HG03108 (cell line): ENCODE measurements at regions not wholly inside any gene's neighbourhood (a gene's known extent, or its start where the extent isn't known, plus 50 kb on each side); places are given as distances from the start of the nearest gene placed in this dataset.

ENCODE experiments used
- ATAC-seq: cut with Tn5 transposase; IDR thresholded peaks from one replicate; pipeline ENCODE4 v1.9.1; 2021; ENCODE audit warnings: moderate library complexity; ENCODE audit not compliant: unreplicated experiment

- no peak for ATAC-seq
Observed at GRCh38 chr20:41952166-41952565, 334.0 kb upstream of the CHD6 start.

- no peak for ATAC-seq
Observed at GRCh38 chr20:41951615-41952014, 333.4 kb upstream of the CHD6 start.

GRCh38 chr20:41939659-41940058, 321.5 kb upstream of the CHD6 start:
- ATAC-seq = no peak

- no peak for ATAC-seq
Observed at GRCh38 chr20:41938353-41938752, 320.2 kb upstream of the CHD6 start.

- ATAC-seq = no peak
Observed at GRCh38 chr20:41935259-41935791, 317.1 kb upstream of the CHD6 start.

- ATAC-seq = no peak
Observed at GRCh38 chr20:41932431-41932830, 314.3 kb upstream of the CHD6 start.

- no peak for ATAC-seq
Observed at GRCh38 chr20:41927655-41928054, 309.5 kb upstream of the CHD6 start.

- ATAC-seq = no peak
Observed at GRCh38 chr20:41927189-41927588, 309.0 kb upstream of the CHD6 start.

GRCh38 chr20:41925476-41925875, 307.3 kb upstream of the CHD6 start:
- no peak for ATAC-seq

GRCh38 chr20:41923624-41924023, 305.4 kb upstream of the CHD6 start:
- ATAC-seq = no peak

GRCh38 chr20:41913146-41913545, 295.0 kb upstream of the CHD6 start:
- ATAC-seq = no peak

GRCh38 chr20:41910558-41910957, 292.4 kb upstream of the CHD6 start:
- ATAC-seq = no peak

GRCh38 chr20:41905199-41905598, 287.0 kb upstream of the CHD6 start:
- ATAC-seq = no peak

- ATAC-seq = no peak
Observed at GRCh38 chr20:41903586-41903985, 285.4 kb upstream of the CHD6 start.

- ATAC-seq = no peak
Observed at GRCh38 chr20:41902346-41902745, 284.2 kb upstream of the CHD6 start.

GRCh38 chr20:41900201-41900691, 282.1 kb upstream of the CHD6 start:
- no peak for ATAC-seq

GRCh38 chr20:41897708-41898107, 279.5 kb upstream of the CHD6 start:
- ATAC-seq = no peak

GRCh38 chr20:41895241-41896032, 277.3 kb upstream of the CHD6 start:
- no peak for ATAC-seq

- no peak for ATAC-seq
Observed at GRCh38 chr20:41894255-41894963, 276.2 kb upstream of the CHD6 start.

GRCh38 chr20:41892031-41892430, 273.9 kb upstream of the CHD6 start:
- no peak for ATAC-seq

GRCh38 chr20:41889844-41890224, 271.7 kb upstream of the CHD6 start:
- no peak for ATAC-seq
